Caco-2 (cell line): ENCODE measurements at regions not wholly inside any gene's neighbourhood (a gene's known extent, or its start where the extent isn't known, plus 50 kb on each side); places are given as distances from the start of the nearest gene placed in this dataset.
"Not testable (repeated sequence)": the region's sequence is repeated elsewhere in the genome, so short reads cannot be mapped to it uniquely, and the experiment has no call there.

Experiments
- BruUV-seq: library from RNA; stranded (reverse); fragments of 400-500 nt; replicated peaks from 2 replicates; lab custom pipeline; 2021; lab: Mats Ljungman, UMichigan
- CTCF ChIA-PET: fragments of 300-600 bp; sonication (Branson Sonifier 250); formaldehyde crosslinking; loops from one replicate; lab custom pipeline; 2022; ENCODE audit warnings: antibody characterized with exemption; lab: Charles Lee
- POLR2A ChIA-PET: fragments of 300-600 bp; sonication (Branson Sonifier 250); formaldehyde crosslinking; loops from one replicate; lab custom pipeline; 2022; ENCODE audit warnings: antibody characterized with exemption; lab: Charles Lee
- DNase-seq, 2 experiments: peaks; one replicate each; pipeline versions ENCODE4 v3.0.0 to v3.0.0-alpha.2; 2020 to 2022
- H3K27me3 ChIP-seq: replicated peaks from 2 replicates; pipeline ENCODE4 v1.6.0; 2011; ENCODE audit warnings: low read length; ENCODE audit not compliant: control insufficient read depth, insufficient read depth
- H3K36me3 ChIP-seq: 2 replicates; pipeline ENCODE4 v1.5.1; 2011; ENCODE audit warnings: low read length; ENCODE audit not compliant: control insufficient read depth, insufficient read depth
- H3K4me1 ChIP-seq: fragments of 250-450 bp; sonication (Bioruptor Pico); 2 replicates; pipeline ENCODE4 v1.5.1; 2020; ENCODE audit warnings: mild to moderate bottlenecking
- H3K4me3 ChIP-seq: 2 replicates; pipeline ENCODE4 v1.5.1; 2011; ENCODE audit warnings: low read depth, mild to moderate bottlenecking, control low read depth, low read length
- H3K9me3 ChIP-seq: fragments of 250-450 bp; sonication (Bioruptor Pico); 2 replicates; pipeline ENCODE4 v1.5.1; 2020; ENCODE audit warnings: mild to moderate bottlenecking, moderate library complexity
- H3K27ac Mint-ChIP-seq: one replicate; pipeline ENCODE4 v1.8.0; 2022; ENCODE audit warnings: mixed read lengths; ENCODE audit not compliant: unreplicated experiment
- H3K27me3 Mint-ChIP-seq: one replicate; pipeline ENCODE4 v1.8.0; 2022; ENCODE audit warnings: mixed read lengths; ENCODE audit not compliant: insufficient read depth, unreplicated experiment
- H3K36me3 Mint-ChIP-seq: one replicate; pipeline ENCODE4 v1.8.0; 2022; ENCODE audit warnings: mild to moderate bottlenecking, mixed read lengths; ENCODE audit not compliant: insufficient read depth, unreplicated experiment
- H3K4me1 Mint-ChIP-seq: one replicate; pipeline ENCODE4 v1.8.0; 2022; ENCODE audit warnings: low read depth, mixed read lengths; ENCODE audit not compliant: unreplicated experiment
- H3K4me3 Mint-ChIP-seq: one replicate; pipeline ENCODE4 v1.8.0; 2022; ENCODE audit warnings: mild to moderate bottlenecking, moderate library complexity, mixed read lengths; ENCODE audit not compliant: unreplicated experiment
- H3K9me3 Mint-ChIP-seq: one replicate; pipeline ENCODE4 v1.8.0; 2022; ENCODE audit warnings: mixed read lengths; ENCODE audit not compliant: unreplicated experiment
- intact Hi-C: fragments of 100-400 bp; cut with micrococcal nuclease; formaldehyde crosslinking; loops from one replicate; pipeline ENCODE4 v1.10.0; 2022; ENCODE audit not compliant: unreplicated experiment
- TF ChIP-seq, protein P1 (sequence below), 2 experiments: fragments of 200-600 bp in 1 of 2; IDR thresholded peaks; 1 replicate in 1 of 2; 2 replicates in 1 of 2; pipeline versions ENCODE4 v1.5.1 to v1.8.0; 2011 to 2022; ENCODE audit warnings: antibody characterized with exemption in 1 of 2, control low read depth in 1 of 2, inconsistent platforms in 1 of 2, low read depth in 1 of 2, low read length in 1 of 2, mild to moderate bottlenecking in 1 of 2, moderate library complexity in 1 of 2; ENCODE audit not compliant: insufficient read depth in 1 of 2, severe bottlenecking in 1 of 2, unreplicated experiment in 1 of 2

- H3K4me3 ChIP-seq, intact Hi-C loops, H3K27ac Mint-ChIP-seq, H3K4me1 ChIP-seq, H3K9me3 Mint-ChIP-seq, DNase-seq, H3K27me3 ChIP-seq, BruUV-seq, H3K36me3 Mint-ChIP-seq, H3K4me3 Mint-ChIP-seq, H3K27me3 Mint-ChIP-seq, H3K4me1 Mint-ChIP-seq, POLR2A ChIA-PET, H3K9me3 ChIP-seq, CTCF ChIA-PET, H3K36me3 ChIP-seq: not testable (repeated sequence)
Observed at GRCh38 chr17:13659051-13659450, 57.3 kb upstream of the HS3ST3A1 start.

DNA sequence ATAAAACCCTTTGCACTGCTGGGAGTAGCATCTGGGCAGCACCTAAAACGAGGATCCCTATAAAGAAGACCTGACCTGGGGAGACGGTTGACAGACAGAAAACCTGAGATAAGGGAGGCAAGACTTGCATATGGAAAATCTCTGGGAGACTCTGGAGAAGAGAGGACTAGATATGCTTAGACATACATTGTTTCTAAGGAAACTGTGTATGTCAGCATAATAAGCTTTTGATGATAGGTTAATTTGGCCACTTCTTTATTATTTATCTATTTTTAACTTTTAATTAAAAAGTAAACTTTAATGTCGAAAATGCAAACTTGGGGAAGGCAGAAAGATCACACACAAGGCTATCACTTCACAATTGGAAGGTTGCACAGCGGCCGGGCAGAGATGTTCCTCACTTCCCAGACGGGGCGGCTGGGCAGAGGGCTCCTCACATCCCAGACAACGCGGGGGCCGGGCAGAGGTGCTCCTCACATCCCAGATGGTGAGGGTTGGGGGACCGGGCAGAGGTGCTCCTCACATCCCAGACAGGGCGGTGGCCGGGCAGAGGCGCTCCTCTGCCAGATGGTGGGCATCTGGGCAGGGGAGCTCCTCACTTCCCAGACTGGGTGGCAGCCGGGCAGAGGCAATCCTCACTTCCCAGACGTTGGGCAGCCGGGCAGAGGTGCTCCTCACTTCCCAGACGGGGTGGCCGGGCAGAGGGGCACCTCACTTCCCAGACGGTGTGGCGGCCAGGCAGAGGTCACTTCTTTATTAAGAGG lies 64.3 kb upstream of the HS3ST3A1 start:
- Histone ChIP-seq H3K4me1 (no peaks in the 10 kb centered on the region), H3K36me3 (no peaks in the 10 kb centered on the region), H3K4me3 (no peak overlapping the region), H3K9me3 (no peaks in the 10 kb centered on the region), H3K27me3 (no peaks in the 10 kb centered on the region)
- no peaks in the 10 kb centered on the region for H3K27me3 Mint-ChIP-seq
- no peaks in the 10 kb centered on the region for H3K4me1 Mint-ChIP-seq
- H3K27ac Mint-ChIP-seq: no peak overlapping the region
- POLR2A ChIA-PET: no interaction called here
- TF ChIP-seq, protein P1, sequence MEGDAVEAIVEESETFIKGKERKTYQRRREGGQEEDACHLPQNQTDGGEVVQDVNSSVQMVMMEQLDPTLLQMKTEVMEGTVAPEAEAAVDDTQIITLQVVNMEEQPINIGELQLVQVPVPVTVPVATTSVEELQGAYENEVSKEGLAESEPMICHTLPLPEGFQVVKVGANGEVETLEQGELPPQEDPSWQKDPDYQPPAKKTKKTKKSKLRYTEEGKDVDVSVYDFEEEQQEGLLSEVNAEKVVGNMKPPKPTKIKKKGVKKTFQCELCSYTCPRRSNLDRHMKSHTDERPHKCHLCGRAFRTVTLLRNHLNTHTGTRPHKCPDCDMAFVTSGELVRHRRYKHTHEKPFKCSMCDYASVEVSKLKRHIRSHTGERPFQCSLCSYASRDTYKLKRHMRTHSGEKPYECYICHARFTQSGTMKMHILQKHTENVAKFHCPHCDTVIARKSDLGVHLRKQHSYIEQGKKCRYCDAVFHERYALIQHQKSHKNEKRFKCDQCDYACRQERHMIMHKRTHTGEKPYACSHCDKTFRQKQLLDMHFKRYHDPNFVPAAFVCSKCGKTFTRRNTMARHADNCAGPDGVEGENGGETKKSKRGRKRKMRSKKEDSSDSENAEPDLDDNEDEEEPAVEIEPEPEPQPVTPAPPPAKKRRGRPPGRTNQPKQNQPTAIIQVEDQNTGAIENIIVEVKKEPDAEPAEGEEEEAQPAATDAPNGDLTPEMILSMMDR (IDR thresholded peaks at IDR 0.05; ENCODE audit: insufficient read depth in 1 of 2, low read depth in 1 of 2, low read length in 1 of 2, severe bottlenecking in 1 of 2, unreplicated experiment in 1 of 2): no peak
- BruUV-seq: no TSS peak
- no peaks in the 10 kb centered on the region for H3K9me3 Mint-ChIP-seq
- DNase-seq: no peak
- intact Hi-C loops: no loop called here
- CTCF ChIA-PET: no interaction called here
- H3K4me3 Mint-ChIP-seq: no peak overlapping the region
- H3K36me3 Mint-ChIP-seq: no peaks in the 10 kb centered on the region

DNA sequence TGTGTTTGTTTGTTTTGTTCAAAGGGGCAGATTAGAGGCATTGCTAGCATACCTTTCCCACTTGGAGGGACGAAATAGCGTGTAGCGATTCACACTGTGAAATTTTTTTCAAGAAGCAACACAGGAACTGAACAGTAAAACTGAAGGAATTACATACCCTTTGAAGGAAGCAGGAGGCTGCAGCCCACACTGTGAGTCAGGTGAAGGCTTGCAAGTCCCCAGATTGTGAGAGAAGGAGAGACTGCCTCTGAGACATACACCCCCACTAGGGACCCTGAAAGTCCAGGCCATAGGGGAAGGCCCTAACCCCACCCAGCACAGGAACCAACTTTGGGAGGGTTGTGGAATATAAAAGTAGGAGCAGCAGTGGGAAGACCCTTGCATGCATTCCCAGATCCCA lies 69.6 kb upstream of the HS3ST3A1 start:
- CTCF ChIA-PET: no interaction called here
- H3K4me3 ChIP-seq: no peak overlapping the region
- H3K27ac Mint-ChIP-seq: no peak overlapping the region

More for the DNA sequence above, 69.6 kb upstream of the HS3ST3A1 start:
- Mint-ChIP-seq H3K4me1 (no peaks in the 10 kb centered on the region), H3K9me3 (peaks cover 9% of the 10 kb centered on the region), H3K27me3 (no peaks in the 10 kb centered on the region), H3K4me3 (no peak overlapping the region), H3K36me3 (no peaks in the 10 kb centered on the region)
- no peak for DNase-seq
- POLR2A ChIA-PET: no interaction called here
- no peaks in the 10 kb centered on the region for H3K36me3 ChIP-seq
- no peaks in the 10 kb centered on the region for H3K4me1 ChIP-seq
- BruUV-seq: no TSS peak
- H3K9me3 ChIP-seq: no peaks in the 10 kb centered on the region
- intact Hi-C loops: no loop called here
- no peaks in the 10 kb centered on the region for H3K27me3 ChIP-seq
- TF ChIP-seq, protein P1 (IDR thresholded peaks at IDR 0.05; ENCODE audit: insufficient read depth in 1 of 2, low read depth in 1 of 2, low read length in 1 of 2, severe bottlenecking in 1 of 2, unreplicated experiment in 1 of 2): no peak
